ENCODE measurements at regions not wholly inside any gene's neighbourhood (a gene's known extent, or its start where the extent isn't known, plus 50 kb on each side); places are given as distances from the start of the nearest gene placed in this dataset.

DNA sequence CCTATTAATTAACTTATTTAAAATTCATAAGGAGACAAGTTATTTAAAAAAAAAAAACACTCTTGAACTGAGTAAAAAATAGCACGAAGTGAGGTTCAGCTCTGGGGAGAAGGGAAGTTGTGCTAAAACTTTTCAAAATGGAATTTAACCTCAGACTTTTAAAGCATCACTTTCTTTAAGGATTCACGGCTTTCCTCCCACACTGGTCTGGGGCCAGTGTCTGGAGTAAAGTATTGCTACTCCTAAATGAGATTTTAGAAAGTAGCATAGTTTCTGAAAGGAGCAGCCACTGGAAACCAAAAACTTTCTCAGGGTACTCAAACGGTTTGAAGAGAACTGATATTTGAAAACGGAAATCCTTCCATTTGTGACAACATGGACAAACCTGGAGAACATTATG is 97.7 kb upstream of the CYP1B1 start:
- TF ChIP-seq, protein P1, sequence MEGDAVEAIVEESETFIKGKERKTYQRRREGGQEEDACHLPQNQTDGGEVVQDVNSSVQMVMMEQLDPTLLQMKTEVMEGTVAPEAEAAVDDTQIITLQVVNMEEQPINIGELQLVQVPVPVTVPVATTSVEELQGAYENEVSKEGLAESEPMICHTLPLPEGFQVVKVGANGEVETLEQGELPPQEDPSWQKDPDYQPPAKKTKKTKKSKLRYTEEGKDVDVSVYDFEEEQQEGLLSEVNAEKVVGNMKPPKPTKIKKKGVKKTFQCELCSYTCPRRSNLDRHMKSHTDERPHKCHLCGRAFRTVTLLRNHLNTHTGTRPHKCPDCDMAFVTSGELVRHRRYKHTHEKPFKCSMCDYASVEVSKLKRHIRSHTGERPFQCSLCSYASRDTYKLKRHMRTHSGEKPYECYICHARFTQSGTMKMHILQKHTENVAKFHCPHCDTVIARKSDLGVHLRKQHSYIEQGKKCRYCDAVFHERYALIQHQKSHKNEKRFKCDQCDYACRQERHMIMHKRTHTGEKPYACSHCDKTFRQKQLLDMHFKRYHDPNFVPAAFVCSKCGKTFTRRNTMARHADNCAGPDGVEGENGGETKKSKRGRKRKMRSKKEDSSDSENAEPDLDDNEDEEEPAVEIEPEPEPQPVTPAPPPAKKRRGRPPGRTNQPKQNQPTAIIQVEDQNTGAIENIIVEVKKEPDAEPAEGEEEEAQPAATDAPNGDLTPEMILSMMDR (IDR thresholded peaks at IDR 0.05; ENCODE audit: poor library complexity), result no peak
- no peak for TF ChIP-seq EZH2 (IDR thresholded peaks at IDR 0.05; ENCODE audit: borderline replicate concordance)
